ENCODE measurements at regions not wholly inside any gene's neighbourhood (a gene's known extent, or its start where the extent isn't known, plus 50 kb on each side); places are given as distances from the start of the nearest gene placed in this dataset.

DNA sequence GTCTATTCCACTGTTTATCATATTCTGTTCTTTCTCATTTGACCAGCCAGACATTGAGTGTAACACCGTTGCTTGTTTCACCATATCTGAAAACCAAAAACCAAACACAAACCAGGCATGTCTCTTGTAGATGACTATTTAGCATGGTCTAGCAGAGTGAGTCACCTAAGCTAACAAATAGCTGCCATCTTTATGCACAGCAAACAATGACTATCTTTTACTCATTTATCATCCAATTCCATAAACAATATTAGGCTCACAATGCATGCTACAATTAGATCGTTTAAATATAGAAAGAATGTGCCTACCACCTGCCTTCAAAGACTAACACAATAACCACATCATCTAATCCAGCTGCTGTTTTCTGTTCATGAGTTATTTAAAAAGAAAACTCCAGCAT, 495.4 kb downstream of the PCDH19 start:
- no peak for TF ChIP-seq EZH2phosphoT487 (IDR thresholded peaks at IDR 0.05; ENCODE audit: insufficient read depth, low read depth)
- TF ChIP-seq EZH2 (IDR thresholded peaks at IDR 0.05; ENCODE audit: insufficient read depth, poor library complexity, severe bottlenecking) = no peak
